ENCODE measurements at regions not wholly inside any gene's neighbourhood (a gene's known extent, or its start where the extent isn't known, plus 50 kb on each side); places are given as distances from the start of the nearest gene placed in this dataset.

DNA sequence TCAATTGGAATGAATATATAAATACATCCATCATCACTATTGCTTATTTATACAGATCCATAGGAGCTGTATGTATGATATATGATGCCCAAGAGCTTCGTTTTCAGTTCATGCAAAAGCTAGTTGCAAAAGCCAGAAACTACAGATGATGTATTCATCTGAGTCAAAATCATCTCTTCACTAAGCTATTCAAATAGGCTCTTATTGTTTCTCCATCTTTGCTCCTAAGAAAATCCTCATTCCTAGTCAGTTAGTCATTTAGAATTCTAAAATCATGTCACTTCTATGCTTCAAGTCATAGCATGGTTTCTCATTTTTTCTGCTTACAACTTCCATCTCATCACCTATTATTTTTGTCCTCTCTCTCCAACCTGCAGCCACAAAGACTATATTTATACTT lies 300.1 kb upstream of the TRAM1L1 start:
- Histone ChIP-seq H3K4me1 (no peaks in the 10 kb centered on the region), H3K36me3 (no peaks in the 10 kb centered on the region), H3K27me3 (no peaks in the 10 kb centered on the region), H3K9me3 (no peaks in the 10 kb centered on the region), H3K4me3 (no peak overlapping the region), H3K27ac (no peak overlapping the region)
- WGBS, 2 donors (ENCODE audit: low coverage in 1 of 2) = 49 to 86% methylated on average over 1 of the region's 1 CpG
- in situ Hi-C loops (cut with MboI; ENCODE audit: low pct_ligation_motif_present in 1 of 4, low pct_unique_long_range_greater_than_20kb in 1 of 4, low sequenced_read_pairs in 3 of 4) = no loop called here
- intact Hi-C loops (cut with DNase I; ENCODE audit: low total_unique reads) = no loop called here
- no peak for DNase-seq
- no peak for TF ChIP-seq EP300 (IDR thresholded peaks at IDR 0.05; ENCODE audit: low read depth)
- no peak for TF ChIP-seq POLR2AphosphoS5 (IDR thresholded peaks at IDR 0.05)
- TF ChIP-seq, protein P1, sequence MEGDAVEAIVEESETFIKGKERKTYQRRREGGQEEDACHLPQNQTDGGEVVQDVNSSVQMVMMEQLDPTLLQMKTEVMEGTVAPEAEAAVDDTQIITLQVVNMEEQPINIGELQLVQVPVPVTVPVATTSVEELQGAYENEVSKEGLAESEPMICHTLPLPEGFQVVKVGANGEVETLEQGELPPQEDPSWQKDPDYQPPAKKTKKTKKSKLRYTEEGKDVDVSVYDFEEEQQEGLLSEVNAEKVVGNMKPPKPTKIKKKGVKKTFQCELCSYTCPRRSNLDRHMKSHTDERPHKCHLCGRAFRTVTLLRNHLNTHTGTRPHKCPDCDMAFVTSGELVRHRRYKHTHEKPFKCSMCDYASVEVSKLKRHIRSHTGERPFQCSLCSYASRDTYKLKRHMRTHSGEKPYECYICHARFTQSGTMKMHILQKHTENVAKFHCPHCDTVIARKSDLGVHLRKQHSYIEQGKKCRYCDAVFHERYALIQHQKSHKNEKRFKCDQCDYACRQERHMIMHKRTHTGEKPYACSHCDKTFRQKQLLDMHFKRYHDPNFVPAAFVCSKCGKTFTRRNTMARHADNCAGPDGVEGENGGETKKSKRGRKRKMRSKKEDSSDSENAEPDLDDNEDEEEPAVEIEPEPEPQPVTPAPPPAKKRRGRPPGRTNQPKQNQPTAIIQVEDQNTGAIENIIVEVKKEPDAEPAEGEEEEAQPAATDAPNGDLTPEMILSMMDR (IDR thresholded peaks at IDR 0.05) = no peak
- TF ChIP-seq POLR2A (IDR thresholded peaks at IDR 0.05) = no peak

DNA sequence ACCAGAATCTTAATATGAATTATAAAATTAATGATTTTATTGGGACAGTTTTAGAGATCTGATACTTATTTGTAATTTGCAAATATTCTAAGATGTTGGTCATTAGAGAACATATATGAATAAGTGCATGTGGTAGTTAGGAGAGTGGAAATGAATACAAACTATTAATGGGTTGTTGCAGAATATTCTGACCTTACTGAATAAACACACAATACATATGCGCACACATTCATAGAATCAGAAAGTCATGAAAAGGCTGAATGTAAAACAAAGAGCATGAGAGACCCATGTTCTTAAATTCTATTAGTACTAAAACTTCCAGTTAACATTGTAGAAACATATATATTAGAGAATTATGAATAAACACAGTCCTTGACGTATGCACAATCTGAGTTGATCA lies 301.7 kb upstream of the TRAM1L1 start:
- TF ChIP-seq POLR2A (IDR thresholded peaks at IDR 0.05) = no peak
- TF ChIP-seq, protein P1 (IDR thresholded peaks at IDR 0.05) = no peak
- 84% methylated on average over 2 of the region's 2 CpGs for WGBS, 2 donors (ENCODE audit: low coverage in 1 of 2)
- Histone ChIP-seq H3K9me3 (no peaks in the 10 kb centered on the region), H3K4me3 (no peak overlapping the region), H3K36me3 (no peaks in the 10 kb centered on the region), H3K27ac (no peak overlapping the region), H3K4me1 (no peaks in the 10 kb centered on the region), H3K27me3 (no peaks in the 10 kb centered on the region)
- in situ Hi-C loops (cut with MboI; ENCODE audit: low pct_ligation_motif_present in 1 of 4, low pct_unique_long_range_greater_than_20kb in 1 of 4, low sequenced_read_pairs in 3 of 4) (no loop called here), intact Hi-C loops (cut with DNase I; ENCODE audit: low total_unique reads) (no loop called here)
- DNase-seq = no peak

DNA sequence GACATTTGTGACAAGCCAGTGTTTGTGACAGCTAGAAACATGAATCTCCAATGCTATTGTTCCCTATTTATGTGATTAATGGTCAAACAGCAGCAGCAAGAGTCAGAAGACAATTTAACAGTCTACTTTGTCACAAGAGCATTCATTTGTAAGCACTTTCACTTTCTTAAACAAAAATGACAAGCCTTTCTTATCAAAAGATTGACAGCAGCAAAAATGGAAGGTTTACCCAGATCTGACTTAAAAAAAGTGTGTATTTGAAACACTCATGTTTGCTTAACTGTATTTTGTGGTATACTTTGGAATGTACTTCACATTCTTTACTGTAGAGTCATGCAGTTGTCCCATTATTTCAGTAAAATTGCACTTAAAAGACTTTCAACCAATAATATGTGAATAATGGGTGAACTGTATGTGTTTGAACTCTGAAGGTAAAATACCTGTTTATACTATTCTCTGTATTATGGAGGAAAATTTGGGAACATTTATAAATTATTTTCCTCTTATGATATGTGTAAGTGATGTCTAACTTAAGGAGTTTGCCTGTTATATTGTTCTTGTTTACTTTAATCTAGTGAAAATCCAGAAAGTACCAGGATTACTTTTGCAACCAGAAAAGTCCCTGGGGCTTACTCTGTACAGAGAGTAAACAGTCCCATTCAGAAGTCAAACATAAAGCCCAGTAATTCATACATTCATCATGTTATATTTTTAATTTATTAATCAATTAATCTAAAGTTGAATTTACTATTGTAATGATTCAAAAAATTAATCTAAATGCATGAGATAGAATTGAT lies 314.9 kb upstream of the TRAM1L1 start:
- H3K4me3 ChIP-seq = no peak overlapping the region
- no peaks in the 10 kb centered on the region for H3K27me3 ChIP-seq
- H3K9me3 ChIP-seq = peaks cover 0 to 1% of the 10 kb centered on the region in 2 donors
- intact Hi-C loops (cut with DNase I; ENCODE audit: low total_unique reads) = no loop called here
- H3K36me3 ChIP-seq = no peaks in the 10 kb centered on the region
- DNase-seq = no peak
- TF ChIP-seq POLR2AphosphoS5 (IDR thresholded peaks at IDR 0.05) (no peak), POLR2A (IDR thresholded peaks at IDR 0.05) (no peak), EP300 (IDR thresholded peaks at IDR 0.05; ENCODE audit: low read depth) (no peak)
- TF ChIP-seq, protein P1 (IDR thresholded peaks at IDR 0.05) = no peak
- H3K4me1 ChIP-seq = no peaks in the 10 kb centered on the region
- H3K27ac ChIP-seq = no peak overlapping the region
- in situ Hi-C loops (cut with MboI; ENCODE audit: low pct_ligation_motif_present in 1 of 4, low pct_unique_long_range_greater_than_20kb in 1 of 4, low sequenced_read_pairs in 3 of 4) = no loop called here

DNA sequence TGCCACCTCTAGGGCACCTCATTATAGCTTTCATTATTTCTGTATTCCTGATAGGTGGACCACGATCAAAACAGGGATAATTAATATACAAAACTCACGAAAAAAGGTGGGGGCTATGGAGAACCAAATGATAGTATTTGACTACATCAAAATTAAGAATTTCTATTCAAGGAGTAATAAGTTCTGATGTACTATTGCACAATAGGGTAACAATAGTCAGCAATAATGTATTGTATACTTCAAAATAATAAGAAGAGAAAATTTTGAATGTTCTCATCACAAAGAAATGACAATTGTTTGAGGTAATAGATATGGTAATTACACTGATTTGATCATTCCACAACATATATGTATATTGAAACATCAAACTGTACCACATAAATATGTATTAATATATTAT lies 327.3 kb upstream of the TRAM1L1 start:
- Histone ChIP-seq H3K4me3 (no peak overlapping the region), H3K36me3 (no peaks in the 10 kb centered on the region), H3K27me3 (no peaks in the 10 kb centered on the region), H3K27ac (no peak overlapping the region), H3K4me1 (no peaks in the 10 kb centered on the region), H3K9me3 (no peaks in the 10 kb centered on the region)
- TF ChIP-seq POLR2AphosphoS5 (IDR thresholded peaks at IDR 0.05) (no peak), POLR2A (IDR thresholded peaks at IDR 0.05) (no peak), EP300 (IDR thresholded peaks at IDR 0.05; ENCODE audit: low read depth) (no peak)
- TF ChIP-seq, protein P1 (IDR thresholded peaks at IDR 0.05) = no peak
- 72 to 75% methylated on average over 2 of the region's 2 CpGs for WGBS, 2 donors (ENCODE audit: low coverage in 1 of 2)
- no peak for DNase-seq
- in situ Hi-C loops (cut with MboI; ENCODE audit: low pct_ligation_motif_present in 1 of 4, low pct_unique_long_range_greater_than_20kb in 1 of 4, low sequenced_read_pairs in 3 of 4) = no loop called here
- intact Hi-C loops (cut with DNase I; ENCODE audit: low total_unique reads) = no loop called here

Data from transverse colon (tissue), 4 donors.